AG10803 (cell line): ENCODE measurements at regions not wholly inside any gene's neighbourhood (a gene's known extent, or its start where the extent isn't known, plus 50 kb on each side); places are given as distances from the start of the nearest gene placed in this dataset.
"Not testable (repeated sequence)": the region's sequence is repeated elsewhere in the genome, so short reads cannot be mapped to it uniquely, and the experiment has no call there.

ENCODE experiments used
- DNase-seq: peaks from one replicate; pipeline ENCODE4 v3.0.0; 2010; ENCODE audit warnings: low read depth
- H3K4me3 ChIP-seq: 2 replicates; pipeline ENCODE4 v1.5.1; 2011; ENCODE audit warnings: mild to moderate bottlenecking, low read length, control low read depth
- TF ChIP-seq, protein P1 (sequence below): conservative IDR thresholded peaks from 2 replicates; pipeline ENCODE4 v1.5.1; 2011; ENCODE audit warnings: mild to moderate bottlenecking, low read length, control low read depth, inconsistent platforms

DNA sequence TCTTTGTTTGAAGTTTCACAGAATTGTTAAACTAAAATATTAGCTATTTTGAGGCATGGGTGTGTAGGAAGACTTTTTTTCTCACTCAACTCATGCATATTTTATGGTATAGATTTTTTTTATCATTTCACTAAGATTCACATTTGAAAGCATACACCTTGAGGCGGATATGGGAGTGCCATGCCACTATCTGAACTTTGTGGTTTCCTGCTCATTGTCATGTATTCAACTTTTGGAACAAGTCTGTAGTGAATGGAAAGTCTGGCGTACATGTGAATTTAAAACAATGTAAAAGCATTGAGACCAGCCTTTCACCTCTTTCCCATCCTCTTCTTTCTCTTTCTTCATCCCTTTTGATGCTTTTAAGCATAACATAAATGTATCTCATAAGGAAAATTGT, 147.9 kb downstream of the TPBG start:
- TF ChIP-seq, protein P1, sequence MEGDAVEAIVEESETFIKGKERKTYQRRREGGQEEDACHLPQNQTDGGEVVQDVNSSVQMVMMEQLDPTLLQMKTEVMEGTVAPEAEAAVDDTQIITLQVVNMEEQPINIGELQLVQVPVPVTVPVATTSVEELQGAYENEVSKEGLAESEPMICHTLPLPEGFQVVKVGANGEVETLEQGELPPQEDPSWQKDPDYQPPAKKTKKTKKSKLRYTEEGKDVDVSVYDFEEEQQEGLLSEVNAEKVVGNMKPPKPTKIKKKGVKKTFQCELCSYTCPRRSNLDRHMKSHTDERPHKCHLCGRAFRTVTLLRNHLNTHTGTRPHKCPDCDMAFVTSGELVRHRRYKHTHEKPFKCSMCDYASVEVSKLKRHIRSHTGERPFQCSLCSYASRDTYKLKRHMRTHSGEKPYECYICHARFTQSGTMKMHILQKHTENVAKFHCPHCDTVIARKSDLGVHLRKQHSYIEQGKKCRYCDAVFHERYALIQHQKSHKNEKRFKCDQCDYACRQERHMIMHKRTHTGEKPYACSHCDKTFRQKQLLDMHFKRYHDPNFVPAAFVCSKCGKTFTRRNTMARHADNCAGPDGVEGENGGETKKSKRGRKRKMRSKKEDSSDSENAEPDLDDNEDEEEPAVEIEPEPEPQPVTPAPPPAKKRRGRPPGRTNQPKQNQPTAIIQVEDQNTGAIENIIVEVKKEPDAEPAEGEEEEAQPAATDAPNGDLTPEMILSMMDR: no peak
- DNase-seq: no peak
- H3K4me3 ChIP-seq: no peak overlapping the region

- DNase-seq, H3K4me3 ChIP-seq: not testable (repeated sequence)
These were observed 154.3 kb downstream of the TPBG start for GRCh38 chr6:82517896-82518295.

GRCh38 chr6:82521369-82521768, 157.8 kb downstream of the TPBG start:
- TF ChIP-seq, protein P1: no peak
- no peak for DNase-seq
- H3K4me3 ChIP-seq: no peak overlapping the region

GRCh38 chr6:82521861-82522260, 158.2 kb downstream of the TPBG start:
- no peak for DNase-seq
- H3K4me3 ChIP-seq: no peak overlapping the region
- TF ChIP-seq, protein P1: no peak

- no peak for DNase-seq
- TF ChIP-seq, protein P1: no peak
- no peak overlapping the region for H3K4me3 ChIP-seq
These were observed 160.4 kb downstream of the TPBG start for GRCh38 chr6:82524031-82524430.

GRCh38 chr6:82525775-82526495, 162.3 kb downstream of the TPBG start:
- TF ChIP-seq, protein P1: no peak
- DNase-seq: no peak

GRCh38 chr6:82529960-82530460, 166.4 kb downstream of the TPBG start:
- not testable (repeated sequence) for DNase-seq, H3K4me3 ChIP-seq

More at GRCh38 chr6:82525775-82526495, 162.3 kb downstream of the TPBG start:
- no peak overlapping the region for H3K4me3 ChIP-seq

DNA sequence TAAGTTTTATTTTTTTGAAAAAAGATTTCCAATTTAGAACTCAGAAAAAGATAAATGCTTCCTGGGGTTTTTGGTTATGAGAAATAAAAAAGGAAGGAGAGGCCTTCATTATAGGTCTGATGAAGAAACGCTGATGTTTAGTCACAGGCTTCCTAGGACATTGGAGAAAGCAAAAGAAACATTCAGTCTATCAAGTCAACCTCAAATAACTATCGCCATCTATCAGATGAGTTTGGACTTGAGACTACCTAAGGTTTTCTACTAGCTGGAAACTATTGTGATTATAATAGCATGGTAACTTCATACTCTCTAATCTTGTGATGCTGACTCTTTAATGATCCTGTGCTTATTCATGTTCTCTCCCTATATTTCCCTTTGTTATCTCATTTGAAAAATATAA, 171.3 kb downstream of the TPBG start:
- TF ChIP-seq, protein P1: no peak

GRCh38 chr6:82549480-82549879, 185.9 kb downstream of the TPBG start:
- not testable (repeated sequence) for DNase-seq, H3K4me3 ChIP-seq

More for the DNA sequence above, 171.3 kb downstream of the TPBG start:
- H3K4me3 ChIP-seq: no peak overlapping the region
- DNase-seq: no peak

DNA sequence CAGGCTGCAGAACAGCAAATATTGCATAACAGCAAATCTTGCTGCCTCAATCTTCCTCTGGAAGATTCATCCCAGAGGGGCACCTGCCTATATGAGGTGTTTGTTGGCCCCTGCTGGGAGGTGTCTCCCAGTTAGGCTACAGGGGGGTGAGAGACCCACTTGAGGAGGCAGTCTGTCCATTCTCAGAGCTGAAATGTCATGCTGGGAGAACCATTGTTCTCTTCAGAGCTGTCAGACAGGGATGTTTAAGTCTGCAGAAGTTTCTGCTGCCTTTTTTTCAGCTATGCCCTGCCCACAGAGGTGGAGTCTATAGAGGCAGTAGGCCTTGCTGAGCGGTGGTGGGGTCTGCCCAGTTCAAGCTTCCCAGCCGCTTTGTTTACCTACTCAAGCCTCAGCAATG, 187.7 kb downstream of the TPBG start:
- DNase-seq: not testable (repeated sequence)

More for the DNA sequence above, 187.7 kb downstream of the TPBG start:
- not testable (repeated sequence) for H3K4me3 ChIP-seq
